Neuronal stem cell (in vitro differentiated cells): ENCODE measurements at regions not wholly inside any gene's neighbourhood (a gene's known extent, or its start where the extent isn't known, plus 50 kb on each side); places are given as distances from the start of the nearest gene placed in this dataset.
"Not testable (repeated sequence)": the region's sequence is repeated elsewhere in the genome, so short reads cannot be mapped to it uniquely, and the experiment has no call there.

Experiments
- DNase-seq: peaks from one replicate; pipeline ENCODE4 v3.0.0-alpha.2; 2013; ENCODE audit warnings: low spot score
- H2AFZ ChIP-seq: one replicate; pipeline ENCODE4 v1.6.1; 2013; ENCODE audit warnings: mild to moderate bottlenecking, low read length, inconsistent platforms
- H2AK5ac ChIP-seq: 2 replicates; pipeline ENCODE4 v1.6.1; 2013; ENCODE audit warnings: low read depth, mild to moderate bottlenecking, inconsistent platforms, low read length, moderate library complexity, mixed read lengths
- H2BK120ac ChIP-seq: 2 replicates; pipeline ENCODE4 v1.6.1; 2013; ENCODE audit warnings: low read depth, mild to moderate bottlenecking, inconsistent platforms, low read length, moderate library complexity, mixed read lengths
- H2BK12ac ChIP-seq: one replicate; pipeline ENCODE4 v1.6.1; 2013; ENCODE audit warnings: low read length, inconsistent platforms
- H2BK15ac ChIP-seq: 2 replicates; pipeline ENCODE4 v1.6.1; 2013; ENCODE audit warnings: mild to moderate bottlenecking, low read length, inconsistent platforms, mixed read lengths
- H2BK5ac ChIP-seq: one replicate; pipeline ENCODE4 v1.6.1; 2013; ENCODE audit warnings: inconsistent platforms, mild to moderate bottlenecking, low read length, moderate library complexity
- H3K14ac ChIP-seq: one replicate; pipeline ENCODE4 v1.6.1; 2013; ENCODE audit warnings: low read length, inconsistent platforms
- H3K18ac ChIP-seq: 2 replicates; pipeline ENCODE4 v1.6.1; 2013; ENCODE audit warnings: low read length, inconsistent platforms
- H3K23ac ChIP-seq: 2 replicates; pipeline ENCODE4 v1.6.1; 2013; ENCODE audit warnings: low read depth, mild to moderate bottlenecking, mixed read lengths, low read length, inconsistent platforms; ENCODE audit not compliant: poor library complexity
- H3K27ac ChIP-seq: replicated peaks from 3 replicates; pipeline ENCODE4 v1.5.1; 2013; ENCODE audit warnings: low read length, inconsistent platforms
- H3K27me3 ChIP-seq, 3 experiments: 2 replicates each; pipeline ENCODE4 v1.6.1; 2013; ENCODE audit warnings: low read length in 3 of 3, mild to moderate bottlenecking in 2 of 3, inconsistent platforms in 1 of 3, low read depth in 1 of 3, mixed read lengths in 1 of 3, moderate library complexity in 1 of 3; ENCODE audit not compliant: control insufficient read depth in 3 of 3, insufficient read depth in 3 of 3
- H3K36me3 ChIP-seq, 2 donors: replicated peaks in 1 of 2; 2 replicates each; pipeline ENCODE4 v1.6.1; 2013; ENCODE audit warnings: low read length in 2 of 2; ENCODE audit not compliant: control insufficient read depth in 2 of 2, insufficient read depth in 2 of 2
- H3K4ac ChIP-seq: 2 replicates; pipeline ENCODE4 v1.6.1; 2013; ENCODE audit warnings: inconsistent platforms, mild to moderate bottlenecking, low read length, moderate library complexity
- H3K4me1 ChIP-seq, 2 donors: 1 replicate in 1 of 2; 2 replicates in 1 of 2; pipeline ENCODE4 v1.6.1; 2013; ENCODE audit warnings: low read length in 2 of 2, low read depth in 1 of 2; ENCODE audit not compliant: control insufficient read depth in 2 of 2, insufficient read depth in 1 of 2
- H3K4me2 ChIP-seq: one replicate; pipeline ENCODE4 v1.6.1; 2013; ENCODE audit warnings: mild to moderate bottlenecking, low read length, inconsistent platforms; ENCODE audit not compliant: insufficient read depth, poor library complexity, severe bottlenecking
- H3K4me3 ChIP-seq, 2 donors: 2 replicates each; pipeline ENCODE4 v1.5.1; 2013; ENCODE audit warnings: low read length in 2 of 2, mild to moderate bottlenecking in 2 of 2, inconsistent platforms in 1 of 2, moderate library complexity in 1 of 2
- H3K79me1 ChIP-seq: one replicate; pipeline ENCODE4 v1.6.1; 2013; ENCODE audit warnings: low read depth, mild to moderate bottlenecking, inconsistent platforms, low read length, moderate library complexity
- H3K9ac ChIP-seq: one replicate; pipeline ENCODE4 v1.6.1; 2013; ENCODE audit warnings: mild to moderate bottlenecking, low read depth, low read length, inconsistent platforms; ENCODE audit not compliant: poor library complexity
- H3K9me3 ChIP-seq, 2 donors: replicated peaks in 1 of 2; 2 replicates each; pipeline versions ENCODE3 to v1.6.1; 2013; ENCODE audit warnings: low read length in 2 of 2, mild to moderate bottlenecking in 2 of 2, inconsistent platforms in 1 of 2, low read depth in 1 of 2, mixed read lengths in 1 of 2, moderate library complexity in 1 of 2; ENCODE audit not compliant: control insufficient read depth in 2 of 2, insufficient read depth in 1 of 2
- H4K8ac ChIP-seq: one replicate; pipeline ENCODE4 v1.6.1; 2013; ENCODE audit warnings: low read depth, mild to moderate bottlenecking, inconsistent platforms, low read length, moderate library complexity
- H4K91ac ChIP-seq: one replicate; pipeline ENCODE4 v1.6.1; 2013; ENCODE audit warnings: low read length, low read depth, mild to moderate bottlenecking, inconsistent platforms; ENCODE audit not compliant: poor library complexity
- WGBS, 2 donors: extraction: QIAGEN DNeasy Blood & Tissue Kit; methylation state at CpG; one replicate each; pipeline ENCODE4 v1.1.7; 2013; ENCODE audit warnings: missing lambda C conversion rate in 2 of 2, mixed read lengths in 1 of 2; ENCODE audit not compliant: insufficient read length in 2 of 2, insufficient replicate concordance in 1 of 2; ENCODE audit errors: extremely low coverage in 2 of 2; 5-methylcytosine and 5-hydroxymethylcytosine counted together

DNA sequence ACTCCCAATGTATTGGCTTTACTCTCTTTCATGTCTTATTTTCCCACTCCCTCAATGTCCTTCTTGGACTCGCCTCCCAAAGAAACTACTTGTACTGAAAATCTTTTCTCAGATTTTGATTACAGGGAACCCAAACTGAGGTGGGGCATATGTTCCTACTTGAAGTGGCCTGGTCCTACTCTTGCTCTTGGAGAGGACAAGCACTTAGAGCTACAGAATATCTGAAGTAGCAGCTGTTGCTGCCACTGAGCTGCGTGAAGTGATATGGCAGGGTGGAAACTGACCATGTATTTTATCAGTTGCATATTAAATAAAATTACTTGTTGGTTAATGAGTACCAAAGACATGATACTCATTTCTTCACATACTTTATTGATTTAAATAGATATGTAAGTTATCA, 129.5 kb downstream of the TSEN15 start:
- Histone ChIP-seq H2BK120ac (no peak overlapping the region), H3K9me3 (no peaks in the 10 kb centered on the region), H3K18ac (no peak overlapping the region), H4K91ac (no peak overlapping the region), H3K4me1 (no peaks in the 10 kb centered on the region), H3K27me3 (no peaks in the 10 kb centered on the region), H2BK12ac (no peak overlapping the region), H3K4ac (no peak overlapping the region), H3K9ac (no peak overlapping the region), H3K36me3 (no peaks in the 10 kb centered on the region), H3K4me2 (no peak overlapping the region), H4K8ac (no peak overlapping the region), H2BK15ac (no peak overlapping the region), H3K79me1 (no peaks in the 10 kb centered on the region), H3K23ac (no peak overlapping the region), H3K14ac (no peak overlapping the region), H3K4me3 (no peak overlapping the region), H2AK5ac (no peak overlapping the region), H2AFZ (no peak overlapping the region), H2BK5ac (no peak overlapping the region), H3K27ac (no peak overlapping the region)
- DNase-seq = no peak
- WGBS, 2 donors = no CpG with 5 or more reads among the region's 2 CpGs

DNA sequence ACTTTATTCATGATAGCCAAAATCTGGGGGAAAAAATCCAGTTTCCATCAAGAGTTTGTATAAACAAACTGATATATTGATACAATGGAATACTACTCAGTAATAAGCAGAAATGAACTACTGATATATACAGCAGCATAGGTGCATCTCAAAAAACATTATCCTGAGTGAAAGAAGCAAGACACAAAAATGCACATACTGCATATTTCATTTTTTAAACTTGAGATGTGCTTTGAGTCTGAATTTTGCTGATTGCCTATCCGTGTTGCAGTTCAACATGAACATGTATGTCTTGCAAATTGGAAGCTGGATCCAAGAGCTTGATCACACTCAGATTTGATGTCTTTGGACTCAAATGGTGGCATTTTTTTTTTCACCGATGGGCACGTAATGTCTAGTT, 132.4 kb downstream of the TSEN15 start:
- Histone ChIP-seq H4K8ac (no peak overlapping the region), H3K4me1 (no peaks in the 10 kb centered on the region), H3K4me3 (no peak overlapping the region), H3K36me3 (no peaks in the 10 kb centered on the region), H2BK120ac (no peak overlapping the region), H3K27ac (no peak overlapping the region), H3K4ac (no peak overlapping the region), H3K27me3 (no peaks in the 10 kb centered on the region), H2BK15ac (no peak overlapping the region), H2AK5ac (no peak overlapping the region), H3K14ac (no peak overlapping the region), H2AFZ (no peak overlapping the region), H3K4me2 (no peak overlapping the region), H3K9me3 (peaks cover 0 to 1% of the 10 kb centered on the region in 2 donors), H3K18ac (no peak overlapping the region), H4K91ac (no peak overlapping the region), H3K23ac (no peak overlapping the region), H2BK12ac (no peak overlapping the region), H3K9ac (no peak overlapping the region), H3K79me1 (no peaks in the 10 kb centered on the region), H2BK5ac (no peak overlapping the region)
- DNase-seq = no peak
- WGBS, 2 donors = no CpG with 5 or more reads among the region's 3 CpGs

DNA sequence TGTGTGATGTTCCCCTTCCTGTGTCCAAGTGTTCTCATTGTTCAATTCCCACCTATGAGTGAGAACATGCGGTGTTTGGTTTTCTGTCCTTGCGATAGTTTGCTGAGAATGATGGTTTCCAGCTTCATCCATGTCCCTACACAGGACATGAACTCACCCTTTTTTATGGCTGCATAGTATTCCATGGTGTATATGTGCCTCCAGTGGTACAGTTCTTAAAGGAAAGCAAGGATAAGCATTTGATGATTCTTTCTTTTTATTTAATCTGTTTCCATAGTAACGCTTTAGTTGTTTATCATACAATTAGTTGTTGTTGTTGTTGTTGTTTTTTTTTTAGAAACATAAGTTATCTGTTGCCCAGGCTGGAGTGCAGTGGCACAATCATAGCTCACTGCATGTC, 133.1 kb downstream of the TSEN15 start:
- H3K4me2 ChIP-seq, DNase-seq, H2BK120ac ChIP-seq, H2BK12ac ChIP-seq, H3K79me1 ChIP-seq, H3K4me1 ChIP-seq, H3K9me3 ChIP-seq, H4K91ac ChIP-seq, H3K36me3 ChIP-seq, H3K18ac ChIP-seq, H4K8ac ChIP-seq, H3K23ac ChIP-seq, H2BK5ac ChIP-seq, H2AK5ac ChIP-seq, H3K4ac ChIP-seq, H3K27me3 ChIP-seq, H3K14ac ChIP-seq, H2BK15ac ChIP-seq, H2AFZ ChIP-seq, H3K4me3 ChIP-seq, H3K9ac ChIP-seq, H3K27ac ChIP-seq: not testable (repeated sequence)
- WGBS, 2 donors = no CpG with 5 or more reads among the region's 3 CpGs

DNA sequence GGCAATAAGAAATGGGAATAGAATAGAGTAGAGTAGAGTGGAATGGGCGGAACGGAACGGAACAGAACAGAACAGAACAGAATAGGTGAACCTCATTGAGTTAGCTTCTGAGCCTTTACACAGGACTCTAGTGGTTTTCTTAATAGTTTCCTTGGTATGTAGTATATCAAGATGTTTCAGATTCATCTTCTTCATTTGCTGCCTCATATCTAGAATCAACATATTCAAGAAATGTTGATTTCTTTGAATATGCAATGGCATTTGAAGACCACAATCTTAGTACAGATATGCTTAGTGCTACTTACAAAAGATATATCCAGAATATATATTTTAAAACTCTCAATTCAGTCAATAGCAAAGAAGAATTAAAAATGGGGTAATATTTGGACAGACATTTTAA, 133.8 kb downstream of the TSEN15 start:
- WGBS, 2 donors = no CpG with 5 or more reads among the region's 3 CpGs
- Histone ChIP-seq H3K4ac (no peak overlapping the region), H2BK15ac (no peak overlapping the region), H3K4me3 (no peak overlapping the region), H3K79me1 (no peaks in the 10 kb centered on the region), H3K4me1 (no peaks in the 10 kb centered on the region), H2AFZ (no peak overlapping the region), H2BK120ac (no peak overlapping the region), H2BK12ac (no peak overlapping the region), H3K27ac (no peak overlapping the region), H2BK5ac (no peak overlapping the region), H3K36me3 (no peaks in the 10 kb centered on the region), H3K18ac (no peak overlapping the region), H3K27me3 (no peaks in the 10 kb centered on the region), H3K23ac (no peak overlapping the region), H3K9me3 (peaks cover 0 to 1% of the 10 kb centered on the region in 2 donors), H3K14ac (no peak overlapping the region), H4K8ac (no peak overlapping the region), H3K4me2 (no peak overlapping the region), H2AK5ac (no peak overlapping the region), H3K9ac (no peak overlapping the region), H4K91ac (no peak overlapping the region)
- no peak for DNase-seq
